CD4-positive, alpha-beta memory T cell (primary cell): ENCODE measurements at regions not wholly inside any gene's neighbourhood (a gene's known extent, or its start where the extent isn't known, plus 50 kb on each side); places are given as distances from the start of the nearest gene placed in this dataset.

Experiments
- CTCF ChIA-PET: fragments of 350-600 bp; sonication (Branson Sonifier 250); formaldehyde crosslinking; loops from one replicate; lab custom pipeline; 2021; ENCODE audit warnings: inconsistent platforms; ENCODE audit not compliant: partially characterized antibody; lab: Charles Lee
- POLR2A ChIA-PET: fragments of 350-600 bp; sonication (Branson Sonifier 250); formaldehyde crosslinking; loops from one replicate; lab custom pipeline; 2021; ENCODE audit not compliant: partially characterized antibody; lab: Charles Lee
- DNase-seq, 5 donors: peaks; one replicate each; pipeline versions ENCODE4 v3.0.0 to v3.0.0-alpha.2; 2020 to 2022; ENCODE audit warnings: mixed read lengths in 1 of 5
- H3K27ac ChIP-seq: one replicate; pipeline ENCODE4 v1.7.0; 2013; ENCODE audit warnings: low read depth, low read length
- H3K27me3 ChIP-seq: 2 replicates; pipeline ENCODE4 v1.7.0; 2013; ENCODE audit warnings: mild to moderate bottlenecking, low read length, moderate library complexity; ENCODE audit not compliant: insufficient read depth
- H3K36me3 ChIP-seq: 2 replicates; pipeline ENCODE4 v1.7.0; 2013; ENCODE audit warnings: mild to moderate bottlenecking, low read length, moderate library complexity; ENCODE audit not compliant: insufficient read depth
- H3K4me1 ChIP-seq: 2 replicates; pipeline ENCODE4 v1.7.0; 2013; ENCODE audit warnings: mild to moderate bottlenecking, low read length, moderate library complexity; ENCODE audit not compliant: insufficient read depth
- H3K4me3 ChIP-seq, 2 donors: one replicate each; pipeline ENCODE4 v1.7.0; 2013; ENCODE audit warnings: low read length in 2 of 2, mild to moderate bottlenecking in 1 of 2
- H3K9me3 ChIP-seq, 2 donors: one replicate each; pipeline ENCODE4 v1.7.0; 2013; ENCODE audit warnings: low read length in 2 of 2, control low read depth in 1 of 2; ENCODE audit not compliant: control insufficient read depth in 1 of 2
- H3K27ac Mint-ChIP-seq, 7 donors: one replicate each; pipeline ENCODE4 v1.8.0; 2020 to 2021; ENCODE audit warnings: mixed read lengths in 7 of 7, mild to moderate bottlenecking in 6 of 7, inconsistent platforms in 3 of 7, moderate library complexity in 3 of 7
- H3K27me3 Mint-ChIP-seq, 2 donors: one replicate each; pipeline ENCODE4 v1.8.0; 2020 to 2021; ENCODE audit warnings: mixed read lengths in 2 of 2
- H3K36me3 Mint-ChIP-seq, 2 donors: one replicate each; pipeline ENCODE4 v1.8.0; 2020 to 2021; ENCODE audit warnings: mixed read lengths in 2 of 2, inconsistent platforms in 1 of 2, mild to moderate bottlenecking in 1 of 2
- H3K4me1 Mint-ChIP-seq, 4 donors: one replicate each; pipeline ENCODE4 v1.8.0; 2020 to 2021; ENCODE audit warnings: mixed read lengths in 4 of 4, mild to moderate bottlenecking in 1 of 4
- H3K4me3 Mint-ChIP-seq, 8 donors: one replicate each; pipeline ENCODE4 v1.8.0; 2020 to 2021; ENCODE audit warnings: mixed read lengths in 8 of 8, mild to moderate bottlenecking in 7 of 8, moderate library complexity in 6 of 8, inconsistent platforms in 3 of 8
- H3K9me3 Mint-ChIP-seq, 8 donors: one replicate each; pipeline ENCODE4 v1.8.0; 2020 to 2021; ENCODE audit warnings: mixed read lengths in 8 of 8, mild to moderate bottlenecking in 5 of 8, inconsistent platforms in 3 of 8, moderate library complexity in 1 of 8
- intact Hi-C: fragments of 100-400 bp; cut with micrococcal nuclease; formaldehyde crosslinking; loops from one replicate; pipeline ENCODE4 v1.15.1; 2023

DNA sequence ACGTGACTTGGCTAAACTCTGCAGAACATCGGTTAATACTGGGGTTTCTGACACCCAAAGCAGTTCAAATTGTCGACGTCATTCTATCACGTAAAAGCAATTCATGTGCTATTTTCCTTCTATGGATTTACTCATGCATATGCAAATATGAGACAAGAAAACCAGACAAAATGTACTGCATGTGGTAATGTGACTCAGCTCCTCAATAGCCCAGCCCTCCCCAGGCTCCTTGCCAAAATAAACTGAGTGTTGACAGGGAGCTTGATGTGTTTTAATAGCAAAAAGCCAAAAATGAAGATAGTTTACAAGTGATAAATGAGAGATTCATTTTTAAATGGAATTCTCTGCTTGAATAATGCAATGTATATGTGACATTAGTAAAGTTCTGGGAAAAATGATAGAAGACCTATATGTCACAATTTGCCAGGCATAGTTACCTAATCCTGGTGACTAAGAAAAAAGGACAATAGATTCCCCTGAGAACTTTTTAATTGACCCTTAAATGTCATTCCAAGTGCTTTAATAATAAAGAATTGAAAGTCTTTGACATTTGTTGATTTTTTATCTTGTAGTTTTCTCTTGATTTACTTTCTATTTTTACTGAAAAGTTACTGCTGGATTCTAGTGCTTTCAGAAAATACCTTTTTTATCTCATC, 1700.6 kb upstream of the TENM3 start:
- POLR2A ChIA-PET = no interaction called here
- Histone ChIP-seq H3K4me3 (no peak overlapping the region), H3K27ac (no peak overlapping the region), H3K36me3 (no peaks in the 10 kb centered on the region), H3K4me1 (no peaks in the 10 kb centered on the region), H3K27me3 (no peaks in the 10 kb centered on the region), H3K9me3 (peaks cover 0 to 2% of the 10 kb centered on the region in 2 donors)
- intact Hi-C loops = no loop called here
- Mint-ChIP-seq H3K4me3 (no peak overlapping the region), H3K9me3 (peaks cover 0 to 17% (median 7%) of the 10 kb centered on the region in 8 donors), H3K27me3 (no peaks in the 10 kb centered on the region), H3K27ac (no peak overlapping the region), H3K4me1 (no peaks in the 10 kb centered on the region), H3K36me3 (no peaks in the 10 kb centered on the region)
- DNase-seq = no peak
- CTCF ChIA-PET = no interaction called here

- H3K27ac Mint-ChIP-seq = no peak overlapping the region
- no peaks in the 10 kb centered on the region for H3K9me3 ChIP-seq
- intact Hi-C loops = no loop called here
- POLR2A ChIA-PET = no interaction called here
- H3K36me3 ChIP-seq = no peaks in the 10 kb centered on the region
- no peaks in the 10 kb centered on the region for H3K4me1 Mint-ChIP-seq
- no peaks in the 10 kb centered on the region for H3K27me3 Mint-ChIP-seq
- no peak overlapping the region for H3K27ac ChIP-seq
- no peaks in the 10 kb centered on the region for H3K27me3 ChIP-seq
- H3K4me1 ChIP-seq = no peaks in the 10 kb centered on the region
- CTCF ChIA-PET = no interaction called here
- no peak for DNase-seq
- peak overlapping the region in 1 of 8 donors; percentile 13 for H3K4me3 Mint-ChIP-seq
- H3K9me3 Mint-ChIP-seq = peaks cover 0 to 21% (median 7%) of the 10 kb centered on the region in 8 donors
- H3K4me3 ChIP-seq = no peak overlapping the region
- H3K36me3 Mint-ChIP-seq = no peaks in the 10 kb centered on the region
These were observed 1693.1 kb upstream of the TENM3 start for GRCh38 chr4:180550106-180550505.

GRCh38 chr4:180557348-180557747, 1685.9 kb upstream of the TENM3 start:
- H3K9me3 ChIP-seq = no peaks in the 10 kb centered on the region
- Mint-ChIP-seq H3K27me3 (no peaks in the 10 kb centered on the region), H3K4me3 (no peak overlapping the region), H3K27ac (no peak overlapping the region), H3K4me1 (no peaks in the 10 kb centered on the region), H3K9me3 (peaks cover 0 to 7% (median 4%) of the 10 kb centered on the region in 8 donors), H3K36me3 (no peaks in the 10 kb centered on the region)
- H3K27ac ChIP-seq = no peak overlapping the region
- POLR2A ChIA-PET = no interaction called here
- CTCF ChIA-PET = no interaction called here
- no peaks in the 10 kb centered on the region for H3K36me3 ChIP-seq
- no peaks in the 10 kb centered on the region for H3K27me3 ChIP-seq
- no peak overlapping the region for H3K4me3 ChIP-seq
- intact Hi-C loops = no loop called here
- no peaks in the 10 kb centered on the region for H3K4me1 ChIP-seq
- no peak for DNase-seq

GRCh38 chr4:180557950-180558349, 1685.3 kb upstream of the TENM3 start:
- H3K4me1 Mint-ChIP-seq = no peaks in the 10 kb centered on the region
- H3K4me3 Mint-ChIP-seq = no peak overlapping the region
- ChIA-PET POLR2A (no interaction called here), CTCF (no interaction called here)
- Histone ChIP-seq H3K27me3 (no peaks in the 10 kb centered on the region), H3K4me1 (no peaks in the 10 kb centered on the region), H3K9me3 (no peaks in the 10 kb centered on the region), H3K36me3 (no peaks in the 10 kb centered on the region), H3K27ac (no peak overlapping the region), H3K4me3 (peak overlapping the region in 1 of 2 donors; percentile 23)
- intact Hi-C loops = no loop called here
- no peak for DNase-seq
- H3K9me3 Mint-ChIP-seq = peaks cover 0 to 7% (median 4%) of the 10 kb centered on the region in 8 donors
- H3K36me3 Mint-ChIP-seq = no peaks in the 10 kb centered on the region
- no peaks in the 10 kb centered on the region for H3K27me3 Mint-ChIP-seq
- H3K27ac Mint-ChIP-seq = no peak overlapping the region

DNA sequence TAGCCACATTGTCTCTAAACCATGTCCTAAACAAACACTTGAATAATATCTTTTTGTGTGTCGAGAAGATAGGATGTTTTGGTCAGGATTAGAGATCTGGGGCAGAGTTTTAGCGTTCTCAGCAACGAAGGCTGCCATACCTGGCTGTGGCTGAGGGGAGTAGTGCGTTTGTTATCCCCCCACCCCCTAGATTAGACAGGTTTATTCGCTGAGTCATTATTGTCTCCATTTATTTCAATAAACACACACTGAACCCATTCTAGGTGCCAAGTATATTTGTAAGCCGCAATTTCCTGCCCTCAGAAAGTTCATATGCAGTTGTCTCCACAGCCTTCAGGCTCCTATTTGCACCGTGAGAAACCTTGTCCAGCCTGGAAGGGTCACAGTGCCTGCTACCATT, 1684.8 kb upstream of the TENM3 start:
- Histone ChIP-seq H3K27me3 (no peaks in the 10 kb centered on the region), H3K27ac (no peak overlapping the region), H3K4me1 (no peaks in the 10 kb centered on the region), H3K9me3 (no peaks in the 10 kb centered on the region), H3K36me3 (no peaks in the 10 kb centered on the region), H3K4me3 (peak overlapping the region in 1 of 2 donors; percentile 23)
- no peak overlapping the region for H3K4me3 Mint-ChIP-seq
- H3K27me3 Mint-ChIP-seq = no peaks in the 10 kb centered on the region
- no peaks in the 10 kb centered on the region for H3K36me3 Mint-ChIP-seq
- no peak for DNase-seq
- ChIA-PET CTCF (no interaction called here), POLR2A (no interaction called here)
- intact Hi-C loops = no loop called here
- H3K9me3 Mint-ChIP-seq = peaks cover 0 to 7% (median 4%) of the 10 kb centered on the region in 8 donors
- H3K27ac Mint-ChIP-seq = no peak overlapping the region
- no peaks in the 10 kb centered on the region for H3K4me1 Mint-ChIP-seq

GRCh38 chr4:180560896-180561295, 1682.3 kb upstream of the TENM3 start:
- H3K27me3 ChIP-seq = no peaks in the 10 kb centered on the region
- H3K9me3 Mint-ChIP-seq = peaks cover 0 to 7% (median 0%) of the 10 kb centered on the region in 8 donors
- no peak overlapping the region for H3K27ac Mint-ChIP-seq
- CTCF ChIA-PET = no interaction called here
- DNase-seq = no peak
- H3K4me1 ChIP-seq = no peaks in the 10 kb centered on the region
- H3K36me3 Mint-ChIP-seq = no peaks in the 10 kb centered on the region
- H3K9me3 ChIP-seq = no peaks in the 10 kb centered on the region
- intact Hi-C loops = no loop called here
- H3K4me1 Mint-ChIP-seq = no peaks in the 10 kb centered on the region
- H3K27ac ChIP-seq = no peak overlapping the region
- H3K27me3 Mint-ChIP-seq = no peaks in the 10 kb centered on the region
- POLR2A ChIA-PET = no interaction called here
- no peaks in the 10 kb centered on the region for H3K36me3 ChIP-seq
- H3K4me3 Mint-ChIP-seq = no peak overlapping the region
- no peak overlapping the region for H3K4me3 ChIP-seq

DNA sequence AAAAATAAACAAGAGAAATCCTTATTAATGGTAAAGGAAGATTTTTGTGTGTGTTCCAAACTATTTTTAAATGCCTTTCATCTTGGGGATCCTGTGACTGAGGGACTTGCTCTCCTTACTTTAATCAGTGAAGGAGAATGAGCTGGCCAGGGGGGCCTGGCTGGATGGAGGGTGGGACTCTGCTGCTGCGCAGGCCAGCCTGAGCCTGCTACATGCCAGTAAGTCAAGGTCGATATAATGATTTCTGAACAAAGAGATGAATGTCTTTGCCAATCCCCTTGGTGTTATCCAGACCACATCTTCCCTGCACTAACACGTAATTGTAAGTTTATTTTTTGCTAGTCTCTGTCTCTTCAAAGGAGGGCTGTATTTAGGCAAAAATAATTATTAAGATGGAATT, 1679.2 kb upstream of the TENM3 start:
- Histone ChIP-seq H3K4me3 (no peak overlapping the region), H3K36me3 (no peaks in the 10 kb centered on the region), H3K27me3 (no peaks in the 10 kb centered on the region), H3K27ac (no peak overlapping the region), H3K4me1 (no peaks in the 10 kb centered on the region), H3K9me3 (no peaks in the 10 kb centered on the region)
- Mint-ChIP-seq H3K27me3 (no peaks in the 10 kb centered on the region), H3K4me3 (no peak overlapping the region), H3K4me1 (no peaks in the 10 kb centered on the region), H3K36me3 (no peaks in the 10 kb centered on the region), H3K27ac (no peak overlapping the region), H3K9me3 (peaks cover 0 to 5% (median 2%) of the 10 kb centered on the region in 8 donors)
- POLR2A ChIA-PET = no interaction called here
- no peak for DNase-seq
- CTCF ChIA-PET = no interaction called here
- intact Hi-C loops = no loop called here
